ENCODE measurements at regions not wholly inside any gene's neighbourhood (a gene's known extent, or its start where the extent isn't known, plus 50 kb on each side); places are given as distances from the start of the nearest gene placed in this dataset.

- peak; percentile 4 for DNase-seq
Observed at GRCh38 chrX:81489987-81490386, 288.1 kb downstream of the SH3BGRL start.

GRCh38 chrX:81527881-81528440, 326.1 kb downstream of the SH3BGRL start:
- DNase-seq, result no peak

GRCh38 chrX:81537723-81538122, 335.8 kb downstream of the SH3BGRL start:
- no peak for DNase-seq

DNA sequence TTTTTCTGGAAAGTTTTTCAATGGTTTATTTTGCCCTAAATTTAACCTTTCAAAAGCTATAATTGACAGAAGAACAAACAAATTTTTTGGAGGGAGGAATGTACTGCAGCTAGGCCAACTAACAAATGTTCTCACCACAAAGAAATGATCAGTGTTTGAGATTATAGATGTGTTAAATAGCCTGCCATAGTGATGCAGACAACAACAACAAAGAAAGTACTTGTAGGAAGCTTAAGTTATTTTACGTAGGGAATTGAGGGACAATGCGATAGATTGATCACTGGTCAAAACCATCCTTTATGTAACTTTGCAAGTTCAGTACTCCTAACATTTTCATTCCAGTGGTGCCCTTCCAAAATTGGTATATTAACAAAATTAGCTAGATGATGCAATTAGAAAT, 340.4 kb downstream of the SH3BGRL start:
- no peak for DNase-seq

- no peak for DNase-seq
Observed at GRCh38 chrX:81556880-81557279, 355.0 kb downstream of the SH3BGRL start.

DNA sequence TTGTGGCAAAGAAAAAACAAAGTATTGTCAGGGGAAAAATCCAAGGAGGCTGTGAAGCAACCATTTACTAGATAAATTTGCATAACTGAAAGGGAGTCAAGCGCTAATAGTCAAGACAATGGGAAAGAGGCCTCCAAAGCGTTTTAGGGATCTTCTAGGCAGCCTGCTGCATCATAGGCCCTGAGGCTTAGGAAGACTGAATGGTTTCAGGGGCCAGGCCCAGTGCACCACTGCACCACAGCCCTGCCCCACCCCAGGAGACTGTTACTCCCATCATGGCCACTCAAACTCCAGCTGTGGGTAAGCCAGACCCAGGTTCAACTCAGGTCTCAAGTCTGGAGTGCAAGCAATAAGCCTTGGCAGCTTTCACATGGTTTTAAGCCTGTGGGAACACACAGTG, 362.9 kb downstream of the SH3BGRL start:
- no peak for DNase-seq

- DNase-seq, result no peak
Observed at GRCh38 chrX:81577028-81577427, 375.1 kb downstream of the SH3BGRL start.

DNA sequence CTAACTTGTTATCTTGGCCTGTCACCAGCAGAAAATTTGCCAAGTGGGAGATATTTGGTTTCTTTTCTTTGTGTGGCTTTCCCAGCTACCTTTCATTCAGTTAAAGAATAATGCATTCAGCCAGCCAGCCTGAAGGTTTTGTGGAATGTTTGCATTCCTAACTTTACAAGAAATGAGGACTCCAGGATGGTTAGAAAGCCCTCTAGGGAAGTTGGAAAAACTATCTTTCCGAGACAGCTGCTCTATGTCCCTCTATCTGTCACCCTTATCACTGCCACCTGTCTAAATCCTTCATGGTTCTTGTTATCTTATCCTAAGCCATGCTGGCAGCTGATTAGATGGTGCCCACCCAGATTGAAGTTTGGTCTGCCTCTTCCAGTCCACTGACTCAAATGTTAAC, 384.2 kb downstream of the SH3BGRL start:
- no peak for DNase-seq

DNA sequence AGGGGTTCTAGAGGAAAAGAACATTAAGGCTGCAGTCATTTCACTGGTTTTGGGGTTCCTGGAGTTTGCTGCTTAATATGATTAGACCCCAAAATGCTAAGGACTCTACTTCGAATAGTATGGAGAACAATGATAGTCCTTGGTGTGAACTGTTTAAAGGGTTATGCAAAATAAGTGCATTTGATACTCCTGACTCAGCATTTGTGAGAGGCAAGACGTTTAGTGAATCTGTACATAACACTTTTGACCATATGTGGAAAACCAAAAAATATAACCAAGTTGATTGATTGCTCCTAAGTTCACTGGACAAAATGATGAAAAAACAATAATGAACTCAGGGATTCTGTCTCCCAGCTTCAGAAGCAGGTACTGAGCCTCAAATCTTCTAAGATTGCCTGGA, 414.1 kb downstream of the SH3BGRL start:
- DNase-seq, result no peak

DNA sequence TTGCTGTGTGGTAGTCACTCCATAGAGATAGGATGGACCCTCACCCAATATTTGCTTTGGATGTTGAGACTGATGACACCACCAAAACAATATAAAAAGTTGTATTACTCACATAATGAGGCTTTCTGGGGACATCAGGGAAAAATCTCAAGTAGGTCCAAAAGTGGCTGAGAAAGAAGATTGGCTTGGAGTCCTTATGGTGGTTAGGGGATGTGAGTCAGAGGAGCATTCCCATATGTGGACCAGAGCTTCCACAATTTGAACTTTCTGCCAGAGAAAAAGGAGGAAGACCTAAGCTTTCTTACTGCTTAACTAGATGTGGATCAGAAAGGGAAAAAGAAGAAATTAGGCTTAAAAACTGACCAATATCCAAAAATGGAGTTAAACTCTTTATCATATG, 460.5 kb downstream of the SH3BGRL start:
- DNase-seq, result no peak

- DNase-seq, result no peak
Observed at GRCh38 chrX:81708487-81708886, 506.6 kb downstream of the SH3BGRL start.

GRCh38 chrX:81728622-81729021, 526.7 kb downstream of the SH3BGRL start:
- DNase-seq, result no peak

GRCh38 chrX:81729269-81729777, 527.4 kb downstream of the SH3BGRL start:
- DNase-seq, result no peak

DNA sequence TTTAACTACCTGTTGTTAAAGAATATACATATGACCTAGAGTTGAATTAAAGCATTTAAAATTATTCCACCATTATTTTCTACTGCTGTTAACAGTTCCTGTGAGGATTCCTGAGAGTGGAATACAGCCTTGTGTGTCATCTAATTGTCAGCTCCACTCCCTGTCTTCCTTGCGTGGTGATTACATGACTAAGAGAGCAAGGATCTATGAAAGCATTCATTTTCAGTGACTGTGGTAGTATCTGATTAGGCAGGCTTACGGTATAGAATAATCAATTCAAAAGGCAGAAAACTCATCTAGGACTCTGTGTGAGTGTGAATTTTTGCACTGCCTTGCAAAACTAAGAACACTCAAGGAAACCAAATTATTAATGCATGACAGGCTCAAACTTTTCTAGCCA, 577.8 kb downstream of the SH3BGRL start:
- DNase-seq, result no peak

DNA sequence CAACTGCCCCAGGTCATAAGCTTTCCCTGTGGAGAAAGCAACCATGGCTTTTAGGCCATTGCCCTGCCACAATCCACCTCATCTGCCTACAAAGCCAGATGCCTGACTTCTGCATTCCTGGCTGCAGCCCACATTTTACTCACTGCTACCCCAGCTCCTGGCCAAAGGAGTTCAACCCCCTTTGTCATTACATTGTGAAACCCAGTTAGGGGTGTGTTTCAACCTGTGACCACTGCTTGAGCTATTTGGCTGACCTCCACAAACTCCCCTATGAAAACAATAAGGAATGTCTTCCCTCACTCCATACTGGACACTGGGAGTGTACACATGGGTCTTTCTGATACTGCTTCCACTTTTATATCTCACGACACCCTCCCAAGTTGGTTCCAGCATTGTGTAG, 589.2 kb downstream of the SH3BGRL start:
- no peak for DNase-seq

All from hematopoietic multipotent progenitor cell treated with erythropoietin and hydrocortisone succinate and interleukin-3 and kit ligand, for 6 days (in vitro differentiated cells).